ENCODE measurements at regions not wholly inside any gene's neighbourhood (a gene's known extent, or its start where the extent isn't known, plus 50 kb on each side); places are given as distances from the start of the nearest gene placed in this dataset.
"Not testable (repeated sequence)": the region's sequence is repeated elsewhere in the genome, so short reads cannot be mapped to it uniquely, and the experiment has no call there.

- DNase-seq (ENCODE audit: low read depth): no peak
- H3K4me3 ChIP-seq (ENCODE audit: control insufficient read depth, low read depth, low read length): peak overlapping the region; percentile 84
- no peak for TF ChIP-seq CTCF (IDR thresholded peaks at IDR 0.05; ENCODE audit: control insufficient read depth, insufficient read depth, low read depth, low read length, missing control alignments)
These were observed 305.0 kb downstream of the TYW1 start for GRCh38 chr7:67301667-67302066.

GRCh38 chr7:67302113-67303039 is 305.7 kb downstream of the TYW1 start:
- peak; percentile 96 for DNase-seq (ENCODE audit: low read depth)
- TF ChIP-seq CTCF (IDR thresholded peaks at IDR 0.05; ENCODE audit: control insufficient read depth, insufficient read depth, low read depth, low read length, missing control alignments): peak; percentile 36
- H3K4me3 ChIP-seq (ENCODE audit: control insufficient read depth, low read depth, low read length): peak overlapping the region; percentile 84

GRCh38 chr7:67304846-67305245 is 308.2 kb downstream of the TYW1 start:
- not testable (repeated sequence) for H3K4me3 ChIP-seq (ENCODE audit: control insufficient read depth, low read depth, low read length); DNase-seq (ENCODE audit: low read depth)

GRCh38 chr7:67306331-67306730 is 309.7 kb downstream of the TYW1 start:
- H3K4me3 ChIP-seq (ENCODE audit: control insufficient read depth, low read depth, low read length): no peak overlapping the region
- DNase-seq (ENCODE audit: low read depth): no peak
- TF ChIP-seq CTCF (IDR thresholded peaks at IDR 0.05; ENCODE audit: control insufficient read depth, insufficient read depth, low read depth, low read length, missing control alignments): no peak

- no peak overlapping the region for H3K4me3 ChIP-seq (ENCODE audit: control insufficient read depth, low read depth, low read length)
- no peak for TF ChIP-seq CTCF (IDR thresholded peaks at IDR 0.05; ENCODE audit: control insufficient read depth, insufficient read depth, low read depth, low read length, missing control alignments)
- DNase-seq (ENCODE audit: low read depth): no peak
These were observed 313.3 kb downstream of the TYW1 start for GRCh38 chr7:67309764-67310549.

- H3K4me3 ChIP-seq (ENCODE audit: control insufficient read depth, low read depth, low read length): no peak overlapping the region
- no peak for TF ChIP-seq CTCF (IDR thresholded peaks at IDR 0.05; ENCODE audit: control insufficient read depth, insufficient read depth, low read depth, low read length, missing control alignments)
- peak; percentile 59 for DNase-seq (ENCODE audit: low read depth)
These were observed 315.3 kb downstream of the TYW1 start for GRCh38 chr7:67311901-67312300.

GRCh38 chr7:67313213-67313612 is 316.6 kb downstream of the TYW1 start:
- no peak for DNase-seq (ENCODE audit: low read depth)
- no peak overlapping the region for H3K4me3 ChIP-seq (ENCODE audit: control insufficient read depth, low read depth, low read length)
- no peak for TF ChIP-seq CTCF (IDR thresholded peaks at IDR 0.05; ENCODE audit: control insufficient read depth, insufficient read depth, low read depth, low read length, missing control alignments)

GRCh38 chr7:67316902-67317301 is 320.3 kb downstream of the TYW1 start:
- DNase-seq (ENCODE audit: low read depth); H3K4me3 ChIP-seq (ENCODE audit: control insufficient read depth, low read depth, low read length): not testable (repeated sequence)

- not testable (repeated sequence) for H3K4me3 ChIP-seq (ENCODE audit: control insufficient read depth, low read depth, low read length); DNase-seq (ENCODE audit: low read depth)
These were observed 331.6 kb downstream of the TYW1 start for GRCh38 chr7:67328257-67328656.

GRCh38 chr7:67335165-67335564 is 338.5 kb downstream of the TYW1 start:
- not testable (repeated sequence) for DNase-seq (ENCODE audit: low read depth); H3K4me3 ChIP-seq (ENCODE audit: control insufficient read depth, low read depth, low read length)
